Thymus (tissue), 11 donors: ENCODE measurements at regions not wholly inside any gene's neighbourhood (a gene's known extent, or its start where the extent isn't known, plus 50 kb on each side); places are given as distances from the start of the nearest gene placed in this dataset.
"Not testable (repeated sequence)": the region's sequence is repeated elsewhere in the genome, so short reads cannot be mapped to it uniquely, and the experiment has no call there.

ENCODE experiments used
- DNase-seq, 9 donors: peaks; one replicate each; pipeline ENCODE4 v3.0.0-alpha.2; 2013; ENCODE audit warnings: low spot score in 9 of 9, low read depth in 6 of 9, missing footprints in 1 of 9
- H3K27ac ChIP-seq, 2 donors: one replicate each; pipeline ENCODE4 v1.5.1; 2013; ENCODE audit warnings: control low read depth in 1 of 2, low read depth in 1 of 2, low read length in 1 of 2, mild to moderate bottlenecking in 1 of 2, moderate library complexity in 1 of 2
- H3K27me3 ChIP-seq, 2 donors: one replicate each; pipeline ENCODE4 v1.5.1; 2013; ENCODE audit warnings: low read length in 1 of 2; ENCODE audit not compliant: control insufficient read depth in 2 of 2, insufficient read depth in 1 of 2
- H3K36me3 ChIP-seq, 2 donors: one replicate each; pipeline ENCODE4 v1.5.1; 2013; ENCODE audit warnings: low read length in 1 of 2, mild to moderate bottlenecking in 1 of 2, moderate library complexity in 1 of 2; ENCODE audit not compliant: control insufficient read depth in 2 of 2, insufficient read depth in 2 of 2
- H3K4me1 ChIP-seq, 2 donors: one replicate each; pipeline ENCODE4 v1.5.1; 2013; ENCODE audit warnings: low read length in 2 of 2; ENCODE audit not compliant: control insufficient read depth in 2 of 2, insufficient read depth in 2 of 2
- H3K4me3 ChIP-seq, 2 donors: one replicate each; pipeline ENCODE4 v1.5.1; 2013; ENCODE audit warnings: low read length in 2 of 2, control low read depth in 1 of 2, mild to moderate bottlenecking in 1 of 2
- H3K9me3 ChIP-seq, 2 donors: one replicate each; pipeline ENCODE4 v1.5.1; 2013; ENCODE audit warnings: low read length in 1 of 2, mild to moderate bottlenecking in 1 of 2; ENCODE audit not compliant: control insufficient read depth in 2 of 2, insufficient read depth in 1 of 2
- WGBS: extraction: QIAGEN DNeasy Blood & Tissue Kit; methylation state at CpG from one replicate; pipeline ENCODE4 v1.1.7; 2013; 5-methylcytosine and 5-hydroxymethylcytosine counted together
- donor health status: healthy.

- H3K4me3 ChIP-seq, result peak overlapping the region in 1 of 2 donors; percentile 24
- DNase-seq, result no peak
- 5% methylated on average over 37 of the region's 37 CpGs for WGBS
Observed at GRCh38 chr3:75906555-75907112, 121.3 kb upstream of the ZNF717 start.

GRCh38 chr3:75913800-75914350 is 128.5 kb upstream of the ZNF717 start:
- DNase-seq, result no peak
- no peak overlapping the region for H3K4me3 ChIP-seq
- no peak overlapping the region for H3K27ac ChIP-seq
- H3K9me3 ChIP-seq, result no peaks in the 10 kb centered on the region
- no peaks in the 10 kb centered on the region for H3K4me1 ChIP-seq
- no peaks in the 10 kb centered on the region for H3K36me3 ChIP-seq
- WGBS, result 66% methylated on average over 2 of the region's 2 CpGs
- H3K27me3 ChIP-seq, result no peaks in the 10 kb centered on the region

More at GRCh38 chr3:75906555-75907112, 121.3 kb upstream of the ZNF717 start:
- Histone ChIP-seq H3K27ac (no peak overlapping the region), H3K36me3 (no peaks in the 10 kb centered on the region), H3K4me1 (no peaks in the 10 kb centered on the region), H3K9me3 (no peaks in the 10 kb centered on the region), H3K27me3 (peaks cover 0 to 10% of the 10 kb centered on the region in 2 donors)

GRCh38 chr3:75914741-75915140 is 129.4 kb upstream of the ZNF717 start:
- H3K4me3 ChIP-seq, H3K36me3 ChIP-seq, H3K4me1 ChIP-seq, H3K27ac ChIP-seq, DNase-seq, H3K27me3 ChIP-seq, H3K9me3 ChIP-seq: not testable (repeated sequence)
- WGBS, result 92% methylated on average over 3 of the region's 3 CpGs

GRCh38 chr3:75938921-75939320 is 153.6 kb upstream of the ZNF717 start:
- no peak for DNase-seq
- Histone ChIP-seq H3K4me3 (no peak overlapping the region), H3K27ac (no peak overlapping the region), H3K4me1 (no peaks in the 10 kb centered on the region), H3K9me3 (no peaks in the 10 kb centered on the region), H3K36me3 (no peaks in the 10 kb centered on the region), H3K27me3 (no peaks in the 10 kb centered on the region)
- 82% methylated on average over 4 of the region's 4 CpGs for WGBS

- Histone ChIP-seq H3K4me1 (no peaks in the 10 kb centered on the region), H3K27me3 (no peaks in the 10 kb centered on the region), H3K36me3 (no peaks in the 10 kb centered on the region), H3K27ac (no peak overlapping the region), H3K9me3 (no peaks in the 10 kb centered on the region), H3K4me3 (no peak overlapping the region)
- no peak for DNase-seq
Observed at GRCh38 chr3:75951941-75952340, 166.6 kb upstream of the ZNF717 start.

- H3K27ac ChIP-seq, H3K36me3 ChIP-seq, H3K4me1 ChIP-seq, H3K4me3 ChIP-seq, H3K9me3 ChIP-seq, H3K27me3 ChIP-seq, DNase-seq: not testable (repeated sequence)
- 92% methylated on average over 2 of the region's 2 CpGs for WGBS
Observed at GRCh38 chr3:75960031-75960430, 174.7 kb upstream of the ZNF717 start.

- H3K4me3 ChIP-seq, DNase-seq, H3K9me3 ChIP-seq, H3K4me1 ChIP-seq, H3K27ac ChIP-seq, H3K27me3 ChIP-seq, H3K36me3 ChIP-seq: not testable (repeated sequence)
- WGBS, result 88% methylated on average over 2 of the region's 2 CpGs
Observed at GRCh38 chr3:75962054-75962453, 176.7 kb upstream of the ZNF717 start.

GRCh38 chr3:75967071-75967470 is 181.7 kb upstream of the ZNF717 start:
- Histone ChIP-seq H3K4me1 (no peaks in the 10 kb centered on the region), H3K36me3 (no peaks in the 10 kb centered on the region), H3K27ac (no peak overlapping the region), H3K9me3 (no peaks in the 10 kb centered on the region), H3K4me3 (no peak overlapping the region), H3K27me3 (no peaks in the 10 kb centered on the region)
- DNase-seq, result no peak

GRCh38 chr3:75978686-75979085 is 193.3 kb upstream of the ZNF717 start:
- no peaks in the 10 kb centered on the region for H3K36me3 ChIP-seq
- 84% methylated on average over 4 of the region's 4 CpGs for whole genome bisulfite sequencing
- no peaks in the 10 kb centered on the region for H3K9me3 ChIP-seq
- no peaks in the 10 kb centered on the region for H3K27me3 ChIP-seq
- no peaks in the 10 kb centered on the region for H3K4me1 ChIP-seq
- DNase-seq, result no peak
- H3K27ac ChIP-seq, result no peak overlapping the region
- H3K4me3 ChIP-seq, result no peak overlapping the region

- 88% methylated on average over 1 of the region's 1 CpG for WGBS
- no peaks in the 10 kb centered on the region for H3K9me3 ChIP-seq
- H3K27me3 ChIP-seq, result no peaks in the 10 kb centered on the region
- H3K36me3 ChIP-seq, result no peaks in the 10 kb centered on the region
- H3K4me1 ChIP-seq, result no peaks in the 10 kb centered on the region
- no peak overlapping the region for H3K27ac ChIP-seq
- no peak for DNase-seq
- H3K4me3 ChIP-seq, result no peak overlapping the region
Observed at GRCh38 chr3:75981401-75981800, 196.1 kb upstream of the ZNF717 start.
